Inflammatory macrophage (primary cell): ENCODE measurements at regions not wholly inside any gene's neighbourhood (a gene's known extent, or its start where the extent isn't known, plus 50 kb on each side); places are given as distances from the start of the nearest gene placed in this dataset.

ENCODE experiments used
- DNase-seq, 2 donors: peaks; one replicate each; pipeline ENCODE4 v3.0.0-alpha.2; 2020 to 2022

GRCh38 chr21:16676391-16676790, 836.5 kb upstream of the CXADR start:
- DNase-seq, result no peak

- no peak for DNase-seq
Observed at GRCh38 chr21:16678429-16679160, 834.2 kb upstream of the CXADR start.

- DNase-seq, result no peak
Observed at GRCh38 chr21:16695074-16695473, 817.8 kb upstream of the CXADR start.

- no peak for DNase-seq
Observed at GRCh38 chr21:16707274-16707673, 805.6 kb upstream of the CXADR start.

GRCh38 chr21:16708101-16708835, 804.6 kb upstream of the CXADR start:
- DNase-seq, result no peak

- DNase-seq, result no peak
Observed at GRCh38 chr21:16709866-16710550, 802.8 kb upstream of the CXADR start.

- DNase-seq, result no peak
Observed at GRCh38 chr21:16711757-16712156, 801.1 kb upstream of the CXADR start.

- no peak for DNase-seq
Observed at GRCh38 chr21:16713331-16714117, 799.3 kb upstream of the CXADR start.

- no peak for DNase-seq
Observed at GRCh38 chr21:16740511-16740910, 772.3 kb upstream of the CXADR start.

- DNase-seq, result no peak
Observed at GRCh38 chr21:16741141-16741665, 771.6 kb upstream of the CXADR start.

GRCh38 chr21:16742131-16742641, 770.7 kb upstream of the CXADR start:
- no peak for DNase-seq

- no peak for DNase-seq
Observed at GRCh38 chr21:16742741-16743140, 770.1 kb upstream of the CXADR start.

GRCh38 chr21:16743317-16743716, 769.5 kb upstream of the CXADR start:
- DNase-seq, result no peak

GRCh38 chr21:16750926-16751325, 761.9 kb upstream of the CXADR start:
- no peak for DNase-seq

GRCh38 chr21:16751695-16752474, 761.0 kb upstream of the CXADR start:
- no peak for DNase-seq

- DNase-seq, result no peak
Observed at GRCh38 chr21:16752475-16752857, 760.4 kb upstream of the CXADR start.

GRCh38 chr21:16755061-16755460, 757.8 kb upstream of the CXADR start:
- no peak for DNase-seq

GRCh38 chr21:16767201-16767600, 745.6 kb upstream of the CXADR start:
- no peak for DNase-seq

GRCh38 chr21:16768096-16768495, 744.7 kb upstream of the CXADR start:
- no peak for DNase-seq

- DNase-seq, result no peak
Observed at GRCh38 chr21:16770266-16770665, 742.6 kb upstream of the CXADR start.

- DNase-seq, result no peak
Observed at GRCh38 chr21:16773206-16773605, 739.6 kb upstream of the CXADR start.

- no peak for DNase-seq
Observed at GRCh38 chr21:16775076-16775475, 737.8 kb upstream of the CXADR start.
